ENCODE measurements at regions not wholly inside any gene's neighbourhood (a gene's known extent, or its start where the extent isn't known, plus 50 kb on each side); places are given as distances from the start of the nearest gene placed in this dataset.

DNA sequence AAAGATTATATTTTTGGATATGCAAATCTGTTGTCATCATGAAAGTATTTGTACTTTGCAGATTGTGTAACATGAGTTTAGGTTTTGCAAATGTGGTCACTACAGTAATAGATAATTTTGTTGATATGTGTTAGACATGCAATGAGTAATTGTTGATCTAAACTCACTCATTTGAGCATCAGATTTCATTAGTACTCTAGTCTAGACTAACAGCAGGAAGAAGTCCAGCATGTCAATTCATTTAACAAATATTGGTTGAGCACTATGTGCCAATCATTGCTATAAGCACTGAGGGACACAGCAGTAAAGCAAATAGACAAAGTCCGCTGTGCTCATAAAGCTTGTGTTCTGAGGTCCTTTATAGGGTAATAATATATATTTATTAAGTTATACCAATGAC lies 350.0 kb downstream of the USP25 start:
- Histone ChIP-seq H3K27me3 (no peaks in the 10 kb centered on the region), H3K4me3 (no peak overlapping the region), H3K9me3 (no peaks in the 10 kb centered on the region), H3K36me3 (peaks cover 37% of the 10 kb centered on the region)
- no peak for DNase-seq

DNA sequence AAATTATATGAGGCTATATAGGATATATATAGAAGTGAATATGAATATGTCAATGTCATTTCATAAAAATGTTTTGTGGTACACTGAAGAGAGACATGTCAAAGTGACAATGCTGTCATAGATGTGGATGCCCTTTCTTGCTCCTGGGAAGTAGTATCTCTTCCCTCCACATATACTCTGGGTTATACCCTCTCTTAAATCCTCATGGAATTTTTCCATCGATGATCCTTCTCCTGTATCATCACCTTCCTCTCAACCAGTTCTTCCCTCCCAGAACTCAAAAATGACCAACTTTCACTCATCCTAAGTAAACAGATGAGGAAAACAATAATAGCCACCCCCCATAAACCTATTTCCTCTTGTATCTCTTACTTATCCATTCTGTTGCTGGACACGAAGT lies 351.5 kb downstream of the USP25 start:
- Histone ChIP-seq H3K4me3 (no peak overlapping the region), H3K36me3 (peaks cover 23% of the 10 kb centered on the region), H3K9me3 (no peaks in the 10 kb centered on the region), H3K27me3 (no peaks in the 10 kb centered on the region)
- DNase-seq: no peak

- H3K36me3 ChIP-seq: peaks cover 18% of the 10 kb centered on the region
- no peaks in the 10 kb centered on the region for H3K9me3 ChIP-seq
- H3K4me3 ChIP-seq: no peak overlapping the region
- H3K27me3 ChIP-seq: no peaks in the 10 kb centered on the region
- no peak for DNase-seq
Measured at GRCh38 chr21:16082038-16082816, 352.4 kb downstream of the USP25 start.

- Histone ChIP-seq H3K36me3 (peaks cover 31% of the 10 kb centered on the region), H3K9me3 (no peaks in the 10 kb centered on the region), H3K4me3 (no peak overlapping the region; the same call in 1 of the 2 replicates), H3K27me3 (no peaks in the 10 kb centered on the region)
- peak; percentile 87 for DNase-seq
Measured at GRCh38 chr21:16084776-16085364, 355.1 kb downstream of the USP25 start.

DNA sequence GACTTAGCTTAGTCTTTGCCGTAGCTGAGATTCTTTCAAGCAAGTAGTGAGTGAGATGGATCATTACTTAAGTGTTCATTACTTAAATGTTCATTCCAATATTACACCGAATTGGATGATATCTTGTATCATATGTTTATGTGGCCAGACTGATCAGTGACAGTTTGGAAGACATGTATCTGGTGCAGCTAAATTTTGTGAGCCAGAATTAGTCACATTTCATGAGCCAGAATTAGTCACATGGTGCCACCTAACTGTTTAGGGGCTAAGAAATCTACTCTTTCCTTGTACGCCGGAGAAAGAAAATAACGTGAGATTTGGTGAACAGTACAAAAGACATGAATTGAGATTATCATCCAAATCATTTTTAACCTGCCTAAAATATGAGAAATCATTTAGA lies 355.6 kb downstream of the USP25 start:
- Histone ChIP-seq H3K36me3 (peaks cover 31% of the 10 kb centered on the region), H3K27me3 (no peaks in the 10 kb centered on the region), H3K4me3 (peak overlapping the region; percentile 7), H3K9me3 (no peaks in the 10 kb centered on the region)
- DNase-seq: peak; percentile 42

DNA sequence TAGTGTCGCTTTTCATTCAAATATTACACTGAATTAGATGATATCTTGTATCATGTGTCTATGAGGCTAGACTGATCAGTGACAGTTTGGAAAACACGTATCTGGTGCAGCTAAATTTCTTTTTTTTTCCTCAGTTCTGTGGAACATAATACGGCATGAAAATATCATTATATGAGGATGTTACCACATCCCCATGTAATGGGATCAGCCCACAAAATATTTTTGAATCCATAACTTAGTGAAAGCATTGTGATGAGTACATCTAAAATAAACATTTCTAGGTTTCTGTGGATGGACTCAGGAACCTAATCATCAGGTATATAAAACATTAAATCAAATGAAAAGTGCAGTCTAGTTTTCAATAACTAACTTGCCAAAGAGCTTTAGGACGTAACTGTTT lies 356.3 kb downstream of the USP25 start:
- Histone ChIP-seq H3K9me3 (no peaks in the 10 kb centered on the region), H3K36me3 (peaks cover 36% of the 10 kb centered on the region), H3K4me3 (peak overlapping the region; percentile 7), H3K27me3 (no peaks in the 10 kb centered on the region)
- DNase-seq: no peak

GRCh38 chr21:16086936-16087335 lies 357.2 kb downstream of the USP25 start:
- Histone ChIP-seq H3K36me3 (peaks cover 43% of the 10 kb centered on the region), H3K9me3 (no peaks in the 10 kb centered on the region; the same call in 1 of the 2 replicates), H3K27me3 (no peaks in the 10 kb centered on the region), H3K4me3 (no peak overlapping the region)
- no peak for DNase-seq

DNA sequence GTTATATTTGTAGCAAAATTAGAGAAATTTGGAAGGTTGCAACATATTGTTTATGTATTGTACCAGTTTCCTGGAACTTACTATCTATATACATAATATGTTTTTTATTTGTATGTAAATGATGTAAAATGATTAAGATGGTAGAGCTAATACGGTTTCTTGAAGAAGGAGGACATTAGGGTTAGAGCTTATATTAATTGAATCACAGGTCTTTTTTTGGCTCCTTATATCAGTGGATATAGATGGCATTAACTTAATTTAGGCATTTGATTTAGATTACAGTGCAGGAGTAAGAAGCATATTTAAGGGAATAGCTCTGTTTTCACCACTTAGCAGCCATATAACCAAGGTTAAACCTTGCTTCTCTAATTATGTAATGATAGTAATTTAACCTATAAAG lies 357.7 kb downstream of the USP25 start:
- no peak overlapping the region for H3K4me3 ChIP-seq
- no peak for DNase-seq

GRCh38 chr21:16088056-16088455 lies 358.3 kb downstream of the USP25 start:
- no peaks in the 10 kb centered on the region; the same call in none of the 2 replicates for H3K9me3 ChIP-seq
- H3K36me3 ChIP-seq: peaks cover 52% of the 10 kb centered on the region
- no peak overlapping the region for H3K4me3 ChIP-seq
- H3K27me3 ChIP-seq: no peaks in the 10 kb centered on the region
- no peak for DNase-seq

More for the DNA sequence above, 357.7 kb downstream of the USP25 start:
- Histone ChIP-seq H3K27me3 (no peaks in the 10 kb centered on the region), H3K36me3 (peaks cover 47% of the 10 kb centered on the region), H3K9me3 (no peaks in the 10 kb centered on the region; the same call in none of the 2 replicates)

GRCh38 chr21:16095005-16095404 lies 365.2 kb downstream of the USP25 start:
- no peak for DNase-seq
- Histone ChIP-seq H3K27me3 (no peaks in the 10 kb centered on the region), H3K36me3 (peaks cover 45% of the 10 kb centered on the region), H3K9me3 (no peaks in the 10 kb centered on the region; the same call in none of the 2 replicates), H3K4me3 (no peak overlapping the region)

DNA sequence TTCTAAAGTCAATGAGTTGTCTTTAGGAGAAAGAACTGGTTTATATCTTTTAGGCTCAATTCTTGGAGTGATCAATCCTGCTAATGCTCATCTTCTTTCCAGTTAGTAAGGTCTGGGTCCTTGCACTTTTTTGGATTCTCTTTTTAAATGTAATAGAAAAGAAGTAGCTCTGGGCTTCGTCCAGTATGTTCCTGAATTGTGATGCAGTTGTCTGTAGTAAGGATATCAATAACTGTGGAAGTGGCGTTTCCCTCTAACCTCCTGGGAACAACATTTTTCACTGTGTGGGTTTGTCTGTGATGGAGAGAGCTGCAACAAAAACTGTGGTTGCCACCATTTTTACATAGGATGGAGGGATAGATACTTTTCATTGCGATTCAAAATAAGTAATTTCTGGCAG lies 367.2 kb downstream of the USP25 start:
- no peak overlapping the region for H3K4me3 ChIP-seq
- peaks cover 3% of the 10 kb centered on the region for H3K9me3 ChIP-seq
- DNase-seq: no peak

GRCh38 chr21:16102113-16102512 lies 372.3 kb downstream of the USP25 start:
- Histone ChIP-seq H3K9me3 (peaks cover 9% of the 10 kb centered on the region), H3K4me3 (no peak overlapping the region), H3K36me3 (peaks cover 33% of the 10 kb centered on the region), H3K27me3 (no peaks in the 10 kb centered on the region)
- DNase-seq: no peak

More for the DNA sequence above, 367.2 kb downstream of the USP25 start:
- no peaks in the 10 kb centered on the region for H3K27me3 ChIP-seq
- peaks cover 32% of the 10 kb centered on the region for H3K36me3 ChIP-seq

DNA sequence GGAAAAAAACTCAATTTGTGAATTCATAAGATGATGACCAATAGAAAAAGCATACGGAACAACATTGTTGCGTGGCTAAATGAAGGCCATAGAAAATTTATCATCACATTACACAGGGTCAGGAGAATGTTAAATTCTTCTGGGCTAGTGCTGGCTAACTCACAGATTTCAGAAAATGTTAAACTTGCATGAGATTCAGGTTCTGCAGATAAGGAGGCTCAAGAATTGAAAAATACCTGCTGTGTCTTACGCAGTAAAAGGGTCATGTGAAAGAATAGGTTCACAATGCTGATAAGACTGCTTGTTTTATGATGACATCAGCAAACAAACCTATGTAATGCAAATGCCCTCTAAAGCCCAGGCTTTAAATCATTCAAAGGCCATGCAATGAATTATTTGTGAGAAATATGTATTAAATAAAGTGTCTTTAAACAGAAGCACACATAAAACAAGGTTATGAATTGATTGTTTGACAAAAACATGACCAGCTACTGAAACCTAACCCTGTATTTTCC lies 378.8 kb downstream of the USP25 start:
- Histone ChIP-seq H3K36me3 (peaks cover 48% of the 10 kb centered on the region), H3K9me3 (peaks cover 8% of the 10 kb centered on the region), H3K27me3 (no peaks in the 10 kb centered on the region), H3K4me3 (no peak overlapping the region)
- DNase-seq: no peak

DNA sequence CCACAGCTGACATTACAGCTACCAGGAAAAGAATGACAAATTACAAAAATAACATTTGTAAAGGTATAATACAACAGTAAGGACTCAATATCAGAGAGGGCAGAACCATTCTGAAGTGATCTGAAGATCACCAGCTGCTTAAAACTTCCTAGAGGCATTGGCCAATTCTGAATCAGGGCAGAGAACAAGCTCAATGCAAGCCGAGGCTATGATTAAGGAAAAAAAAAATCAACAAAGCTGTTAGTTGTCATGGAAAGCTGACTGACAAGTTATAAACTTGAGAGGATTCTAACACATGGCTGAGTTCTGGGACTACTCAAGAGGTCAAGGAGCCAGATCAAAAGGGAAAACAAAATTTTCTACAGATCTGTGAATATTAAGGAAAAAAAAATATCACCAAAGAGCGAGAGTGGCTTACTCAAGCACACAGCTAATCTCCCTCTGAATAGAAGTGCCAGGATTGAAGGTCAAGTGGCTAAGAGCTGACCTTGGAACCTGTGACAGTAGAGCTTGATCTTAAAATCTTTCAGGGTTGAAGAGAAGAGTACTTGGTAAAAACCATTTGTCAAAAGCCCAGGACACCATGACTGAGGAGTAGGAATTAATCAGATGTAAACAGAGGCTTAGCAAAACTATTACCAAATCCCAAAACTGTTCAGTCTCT lies 383.4 kb downstream of the USP25 start:
- peaks cover 20% of the 10 kb centered on the region for H3K9me3 ChIP-seq
- no peak overlapping the region for H3K4me3 ChIP-seq
- DNase-seq: no peak
- peaks cover 31% of the 10 kb centered on the region for H3K36me3 ChIP-seq
- no peaks in the 10 kb centered on the region for H3K27me3 ChIP-seq

- Histone ChIP-seq H3K4me3 (no peak overlapping the region), H3K36me3 (peaks cover 19% of the 10 kb centered on the region), H3K27me3 (no peaks in the 10 kb centered on the region), H3K9me3 (peaks cover 20% of the 10 kb centered on the region)
- no peak for DNase-seq
Measured at GRCh38 chr21:16115461-16115860, 385.7 kb downstream of the USP25 start.

- Histone ChIP-seq H3K36me3 (peaks cover 19% of the 10 kb centered on the region), H3K4me3 (no peak overlapping the region), H3K9me3 (peaks cover 20% of the 10 kb centered on the region), H3K27me3 (no peaks in the 10 kb centered on the region)
- no peak for DNase-seq
Measured at GRCh38 chr21:16116069-16116468, 386.3 kb downstream of the USP25 start.

DNA sequence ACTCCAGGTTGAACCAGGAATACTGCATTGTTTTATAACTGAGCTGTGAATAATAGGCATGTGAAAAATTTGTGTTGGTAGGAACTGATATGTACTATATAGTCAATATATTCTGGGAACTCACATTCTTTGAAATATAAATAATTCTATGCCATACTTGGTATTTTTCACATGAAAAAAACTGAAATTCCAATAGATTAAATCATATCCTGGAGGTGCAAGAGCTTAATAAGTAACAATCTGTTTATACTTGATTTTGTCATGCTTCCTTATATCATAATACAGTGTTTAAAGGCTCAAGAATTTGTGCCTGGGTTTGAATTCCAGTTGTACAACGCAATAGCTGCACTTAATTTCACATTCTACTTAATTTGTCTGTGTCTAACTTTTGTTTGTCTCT lies 387.0 kb downstream of the USP25 start:
- no peaks in the 10 kb centered on the region for H3K27me3 ChIP-seq
- H3K4me3 ChIP-seq: no peak overlapping the region
- peaks cover 20% of the 10 kb centered on the region for H3K9me3 ChIP-seq
- DNase-seq: no peak
- H3K36me3 ChIP-seq: peaks cover 19% of the 10 kb centered on the region

Data from MG63 (cell line).